A673 (cell line): ENCODE measurements at regions not wholly inside any gene's neighbourhood (a gene's known extent, or its start where the extent isn't known, plus 50 kb on each side); places are given as distances from the start of the nearest gene placed in this dataset.

Experiments used
- BruUV-seq: library from RNA; stranded (reverse); fragments of 400-500 nt; replicated peaks from 2 replicates; lab custom pipeline; 2021; lab: Mats Ljungman, UMichigan
- CTCF ChIA-PET: fragments of 300-600 bp; sonication (Branson Sonifier 250); formaldehyde crosslinking; loops from one replicate; lab custom pipeline; 2022; ENCODE audit warnings: antibody characterized with exemption; lab: Charles Lee
- POLR2A ChIA-PET: fragments of 300-600 bp; sonication (Branson Sonifier 250); formaldehyde crosslinking; loops from one replicate; lab custom pipeline; 2022; ENCODE audit warnings: antibody characterized with exemption; ENCODE audit not compliant: low non-redundant PET; lab: Charles Lee
- DNase-seq: peaks from one replicate; pipeline ENCODE4 v3.0.0-alpha.2; 2015; ENCODE audit warnings: low spot score
- H3K27ac ChIP-seq: fragments of 200-600 bp; sonication (generic); 2 replicates; pipeline ENCODE4 v1.5.1; 2016; ENCODE audit warnings: mixed run types, low read depth, mild to moderate bottlenecking, mixed read lengths, antibody characterized with exemption, low read length; ENCODE audit not compliant: poor library complexity, severe bottlenecking
- H3K27me3 ChIP-seq: fragments of 200-600 bp; sonication (generic); replicated peaks from 2 replicates; pipeline ENCODE4 v1.6.1; 2017; ENCODE audit warnings: mixed run types, low read depth, mild to moderate bottlenecking, mixed read lengths, antibody characterized with exemption, low read length; ENCODE audit not compliant: insufficient read depth, poor library complexity
- H3K36me3 ChIP-seq: fragments of 200-600 bp; sonication (generic); 2 replicates; pipeline ENCODE4 v1.6.1; 2016; ENCODE audit warnings: mixed run types, mild to moderate bottlenecking, mixed read lengths, antibody characterized with exemption, low read length; ENCODE audit not compliant: insufficient read depth, poor library complexity, severe bottlenecking
- H3K4me1 ChIP-seq: fragments of 200-600 bp; sonication (generic); 2 replicates; pipeline ENCODE4 v1.6.1; 2017; ENCODE audit warnings: mixed run types, mild to moderate bottlenecking, mixed read lengths, antibody characterized with exemption, low read length; ENCODE audit not compliant: insufficient read depth, poor library complexity, severe bottlenecking
- H3K4me3 ChIP-seq: fragments of 200-600 bp; sonication (generic); 2 replicates; pipeline ENCODE4 v1.5.1; 2016; ENCODE audit warnings: low read depth, mixed run types, mild to moderate bottlenecking, mixed read lengths, low read length; ENCODE audit not compliant: poor library complexity, severe bottlenecking
- H3K9me3 ChIP-seq: fragments of 200-600 bp; sonication (generic); 2 replicates; pipeline ENCODE4 v1.6.1; 2016; ENCODE audit warnings: mixed run types, low read depth, mild to moderate bottlenecking, mixed read lengths, antibody characterized with exemption, low read length; ENCODE audit not compliant: poor library complexity, severe bottlenecking
- EZH2 ChIP-seq: fragments of 200-600 bp; sonication (generic); IDR thresholded peaks from 2 replicates; pipeline ENCODE4 v1.6.1; 2017; ENCODE audit warnings: borderline replicate concordance, low read depth, mild to moderate bottlenecking, mixed read lengths, antibody characterized with exemption, low read length; ENCODE audit not compliant: poor library complexity, severe bottlenecking
- intact Hi-C: fragments of 100-400 bp; cut with micrococcal nuclease; formaldehyde crosslinking; loops from one replicate; pipeline ENCODE4 v1.10.0; 2022; ENCODE audit not compliant: unreplicated experiment
- TF ChIP-seq, protein P1 (sequence below): fragments of 300-800, 200-600 bp; sonication (generic); conservative IDR thresholded peaks from 2 replicates; pipeline ENCODE4 v1.5.1; 2017; ENCODE audit warnings: low read depth, mild to moderate bottlenecking, antibody characterized with exemption, low read length, moderate library complexity, mixed read lengths

DNA sequence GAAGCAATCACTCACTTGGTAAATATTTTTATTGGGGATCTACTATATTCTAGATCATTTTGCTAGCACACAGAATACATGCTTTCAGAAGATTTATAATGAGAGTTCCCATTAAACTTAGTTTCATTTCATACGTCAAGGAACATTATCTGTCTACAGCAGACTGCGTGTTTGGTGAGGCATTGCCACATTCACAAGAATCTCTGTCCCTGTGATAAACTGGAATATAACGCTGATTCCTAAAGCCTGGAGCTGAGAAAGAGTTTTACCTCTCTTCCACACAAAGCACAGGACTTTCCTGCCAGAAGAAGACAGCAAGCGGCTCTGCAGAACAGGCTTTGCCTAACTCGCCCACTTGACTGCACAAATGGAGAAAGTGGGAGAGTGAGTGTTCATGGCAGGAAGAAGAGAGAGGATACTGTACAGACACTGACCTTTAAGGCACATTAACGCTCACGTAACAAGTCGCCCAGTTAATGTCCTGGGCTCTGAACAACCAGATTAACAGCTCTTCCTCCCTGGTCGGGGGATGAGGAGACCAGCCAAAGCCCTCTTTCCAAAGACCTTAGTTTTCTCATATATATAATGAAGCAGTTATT, 356.2 kb downstream of the GPD2 start:
- Histone ChIP-seq H3K9me3 (no peaks in the 10 kb centered on the region), H3K36me3 (no peaks in the 10 kb centered on the region), H3K4me3 (no peak overlapping the region), H3K27me3 (no peaks in the 10 kb centered on the region), H3K4me1 (no peaks in the 10 kb centered on the region), H3K27ac (no peak overlapping the region)
- ChIA-PET CTCF (no interaction called here), POLR2A (no interaction called here)
- no TSS peak for BruUV-seq
- intact Hi-C loops: no loop called here
- no peak for DNase-seq
- TF ChIP-seq, protein P1, sequence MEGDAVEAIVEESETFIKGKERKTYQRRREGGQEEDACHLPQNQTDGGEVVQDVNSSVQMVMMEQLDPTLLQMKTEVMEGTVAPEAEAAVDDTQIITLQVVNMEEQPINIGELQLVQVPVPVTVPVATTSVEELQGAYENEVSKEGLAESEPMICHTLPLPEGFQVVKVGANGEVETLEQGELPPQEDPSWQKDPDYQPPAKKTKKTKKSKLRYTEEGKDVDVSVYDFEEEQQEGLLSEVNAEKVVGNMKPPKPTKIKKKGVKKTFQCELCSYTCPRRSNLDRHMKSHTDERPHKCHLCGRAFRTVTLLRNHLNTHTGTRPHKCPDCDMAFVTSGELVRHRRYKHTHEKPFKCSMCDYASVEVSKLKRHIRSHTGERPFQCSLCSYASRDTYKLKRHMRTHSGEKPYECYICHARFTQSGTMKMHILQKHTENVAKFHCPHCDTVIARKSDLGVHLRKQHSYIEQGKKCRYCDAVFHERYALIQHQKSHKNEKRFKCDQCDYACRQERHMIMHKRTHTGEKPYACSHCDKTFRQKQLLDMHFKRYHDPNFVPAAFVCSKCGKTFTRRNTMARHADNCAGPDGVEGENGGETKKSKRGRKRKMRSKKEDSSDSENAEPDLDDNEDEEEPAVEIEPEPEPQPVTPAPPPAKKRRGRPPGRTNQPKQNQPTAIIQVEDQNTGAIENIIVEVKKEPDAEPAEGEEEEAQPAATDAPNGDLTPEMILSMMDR: no peak
- no peak for TF ChIP-seq EZH2

DNA sequence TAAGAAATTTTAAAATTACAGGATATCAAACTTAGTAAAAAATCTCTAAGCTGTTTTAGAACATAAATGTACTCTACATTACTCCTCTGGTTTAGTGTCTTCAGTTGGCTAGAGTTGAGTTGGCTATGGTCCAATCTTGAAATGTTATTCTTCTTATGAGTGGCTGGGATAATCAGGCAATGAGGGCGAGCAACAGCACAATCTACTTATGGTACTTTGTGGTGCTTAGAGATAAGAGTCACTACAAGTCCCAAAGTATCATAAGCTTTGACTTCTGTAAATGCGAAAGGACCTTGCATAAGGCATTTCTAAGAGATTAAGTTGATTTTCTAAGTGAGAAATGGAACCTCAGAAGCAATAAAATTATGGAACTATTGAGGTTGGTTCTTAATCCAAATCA, 361.7 kb downstream of the GPD2 start:
- no peak for DNase-seq
- Histone ChIP-seq H3K27me3 (peaks cover 6% of the 10 kb centered on the region), H3K9me3 (no peaks in the 10 kb centered on the region), H3K4me1 (no peaks in the 10 kb centered on the region), H3K36me3 (no peaks in the 10 kb centered on the region), H3K27ac (no peak overlapping the region), H3K4me3 (no peak overlapping the region)
- intact Hi-C loops: no loop called here
- TF ChIP-seq, protein P1: no peak
- TF ChIP-seq EZH2: no peak
- ChIA-PET CTCF (no interaction called here), POLR2A (no interaction called here)
- no TSS peak for BruUV-seq

DNA sequence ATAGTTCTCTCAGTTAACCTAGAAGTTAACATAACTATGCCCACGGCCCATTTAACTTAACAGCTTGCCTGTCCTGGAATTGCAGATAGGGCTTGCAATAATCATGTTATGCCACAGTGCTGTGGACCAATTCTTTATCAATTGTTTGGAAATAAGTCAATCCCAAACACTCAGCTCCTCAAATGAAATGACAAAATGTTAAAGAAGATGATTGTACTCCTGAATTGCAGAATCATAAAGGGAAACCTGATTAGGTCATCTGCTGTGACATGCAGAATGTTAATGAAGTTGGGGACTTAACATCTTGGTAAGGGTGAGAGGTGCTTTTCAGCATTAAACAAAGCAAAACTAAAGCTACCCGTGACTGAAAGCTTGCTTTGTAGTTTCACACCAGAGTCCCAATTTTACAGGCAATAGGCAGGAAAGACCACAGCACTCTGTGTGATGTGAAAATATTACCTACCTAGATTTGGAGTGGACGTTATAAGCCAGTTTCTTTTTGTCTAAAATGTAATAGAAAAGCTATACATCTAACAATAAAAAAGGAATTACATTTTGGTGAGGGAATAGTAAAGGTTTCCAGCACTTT, 364.0 kb downstream of the GPD2 start:
- Histone ChIP-seq H3K4me1 (no peaks in the 10 kb centered on the region), H3K27ac (no peak overlapping the region), H3K9me3 (no peaks in the 10 kb centered on the region), H3K4me3 (no peak overlapping the region), H3K36me3 (no peaks in the 10 kb centered on the region), H3K27me3 (peaks cover 10% of the 10 kb centered on the region)
- DNase-seq: no peak
- ChIA-PET CTCF (no interaction called here), POLR2A (no interaction called here)
- intact Hi-C loops: no loop called here
- no TSS peak for BruUV-seq
- TF ChIP-seq, protein P1: no peak
- TF ChIP-seq EZH2: no peak
